HG03565 (cell line): ENCODE measurements at regions not wholly inside any gene's neighbourhood (a gene's known extent, or its start where the extent isn't known, plus 50 kb on each side); places are given as distances from the start of the nearest gene placed in this dataset.

Experiments used
- ATAC-seq: cut with Tn5 transposase; IDR thresholded peaks from one replicate; pipeline ENCODE4 v1.9.1; 2021; ENCODE audit warnings: mild to moderate bottlenecking, moderate library complexity; ENCODE audit not compliant: unreplicated experiment

- no peak for ATAC-seq
Measured at GRCh38 chr1:65486613-65487012, 66.1 kb downstream of the LEPR start.

GRCh38 chr1:65489481-65489880 is 69.0 kb downstream of the LEPR start:
- ATAC-seq, result no peak

GRCh38 chr1:65490231-65491009 is 70.0 kb downstream of the LEPR start:
- no peak for ATAC-seq

- ATAC-seq, result no peak
Measured at GRCh38 chr1:65491472-65491871, 71.0 kb downstream of the LEPR start.

GRCh38 chr1:65493802-65494201 is 73.3 kb downstream of the LEPR start:
- no peak for ATAC-seq

GRCh38 chr1:65494671-65495070 is 74.2 kb downstream of the LEPR start:
- no peak for ATAC-seq

GRCh38 chr1:65495137-65495536 is 74.7 kb downstream of the LEPR start:
- no peak for ATAC-seq

GRCh38 chr1:65497256-65497830 is 76.9 kb downstream of the LEPR start:
- no peak for ATAC-seq

- no peak for ATAC-seq
Measured at GRCh38 chr1:65503427-65503826, 83.0 kb downstream of the LEPR start.

GRCh38 chr1:65504263-65504662 is 83.8 kb downstream of the LEPR start:
- ATAC-seq, result no peak

- ATAC-seq, result no peak
Measured at GRCh38 chr1:65505547-65506300, 85.3 kb downstream of the LEPR start.

- ATAC-seq, result no peak
Measured at GRCh38 chr1:65508051-65508450, 87.6 kb downstream of the LEPR start.

GRCh38 chr1:65509912-65510680 is 89.6 kb downstream of the LEPR start:
- ATAC-seq, result no peak

- no peak for ATAC-seq
Measured at GRCh38 chr1:65510961-65511360, 90.5 kb downstream of the LEPR start.

- no peak for ATAC-seq
Measured at GRCh38 chr1:65512383-65512782, 91.9 kb downstream of the LEPR start.

- ATAC-seq, result no peak
Measured at GRCh38 chr1:65512967-65513780, 92.7 kb downstream of the LEPR start.

GRCh38 chr1:65514041-65514440 is 93.6 kb downstream of the LEPR start:
- no peak for ATAC-seq

GRCh38 chr1:65524931-65525265 is 104.4 kb downstream of the LEPR start:
- no peak for ATAC-seq

- ATAC-seq, result no peak
Measured at GRCh38 chr1:65525266-65526048, 105.0 kb downstream of the LEPR start.

GRCh38 chr1:65526049-65526556 is 105.6 kb downstream of the LEPR start:
- no peak for ATAC-seq
